ENCODE measurements at regions not wholly inside any gene's neighbourhood (a gene's known extent, or its start where the extent isn't known, plus 50 kb on each side); places are given as distances from the start of the nearest gene placed in this dataset.
"Not testable (repeated sequence)": the region's sequence is repeated elsewhere in the genome, so short reads cannot be mapped to it uniquely, and the experiment has no call there.

DNA sequence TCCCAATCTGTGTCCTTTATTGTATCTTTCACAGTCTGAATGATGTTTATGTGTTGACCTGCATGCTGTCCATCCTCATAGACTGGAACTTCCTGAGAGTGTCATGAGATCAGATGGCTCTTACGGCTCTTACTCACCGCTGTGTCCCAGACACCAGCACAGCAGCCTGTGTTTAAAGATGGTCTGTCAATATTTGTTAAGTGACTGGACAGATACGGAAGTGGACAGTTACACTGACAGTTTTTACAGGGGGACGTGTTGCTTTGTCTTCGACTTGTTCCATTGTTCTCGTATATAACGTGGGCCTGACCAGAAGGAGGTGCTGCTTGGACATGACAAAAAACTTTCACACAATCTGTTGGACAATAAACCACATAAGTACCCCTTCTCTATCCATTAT, 342.6 kb downstream of the PREX1 start:
- in situ Hi-C loops (cut with MboI; ENCODE audit: low pct_unique_long_range_greater_than_20kb in 2 of 9, low sequenced_read_pairs in 9 of 9, unreplicated experiment in 9 of 9); H3K4me3 ChIP-seq; H3K27ac ChIP-seq: not testable (repeated sequence)
- 47 to 97% (median 81%) methylated on average over 2 to 6 of the region's 7 CpGs; no CpG with 5 or more reads in 3 of the 10 experiments for WGBS, 10 experiments
- peaks cover 29 to 35% of the 10 kb centered on the region in 2 donors for H3K4me1 ChIP-seq (replicated peaks in 1 of 2)
- ATAC-seq (replicated peaks in 6 of 8): peak in 2 of 8 experiments; percentile 26 to 70

- H3K4me1 ChIP-seq (replicated peaks in 1 of 2): peaks cover 13 to 20% of the 10 kb centered on the region in 2 donors
- 14 to 86% (median 63%) methylated on average over 1 to 3 of the region's 11 CpGs; no CpG with 5 or more reads in 4 of the 10 experiments for WGBS, 10 experiments
Measured at GRCh38 chr20:48483334-48484066, 344.3 kb downstream of the PREX1 start.

DNA sequence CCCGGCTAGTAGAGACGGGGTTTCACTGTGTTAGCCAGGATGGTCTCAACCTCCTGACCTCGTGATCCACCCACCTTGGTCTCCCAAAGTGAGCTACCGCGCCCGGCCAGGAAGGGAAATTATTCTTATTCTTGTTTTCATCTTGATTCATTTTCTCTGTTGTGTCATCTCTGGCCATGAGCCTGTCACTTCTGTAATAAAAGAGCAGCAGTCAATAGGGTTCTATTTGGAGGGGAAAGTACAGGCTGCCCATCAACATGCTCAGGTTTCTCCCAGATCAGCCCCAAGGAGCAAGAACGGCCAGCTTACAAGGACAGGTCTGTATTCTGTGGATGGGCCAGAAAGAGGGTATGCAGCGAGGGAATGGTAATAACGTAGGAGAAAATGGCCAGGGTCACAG, 345.0 kb downstream of the PREX1 start:
- Histone ChIP-seq H3K27ac (no peak overlapping the region), H3K4me1 (replicated peaks in 1 of 2) (peaks cover 9 to 13% of the 10 kb centered on the region in 2 donors), H3K4me3 (no peak overlapping the region)
- ATAC-seq (replicated peaks in 6 of 8): no peak
- in situ Hi-C loops (cut with MboI; ENCODE audit: low pct_unique_long_range_greater_than_20kb in 2 of 9, low sequenced_read_pairs in 9 of 9, unreplicated experiment in 9 of 9): no loop called here
- 38 to 90% (median 87%) methylated on average over 3 to 7 of the region's 9 CpGs; no CpG with 5 or more reads in 7 of the 10 experiments for WGBS, 10 experiments

More at GRCh38 chr20:48483334-48484066, 344.3 kb downstream of the PREX1 start:
- Histone ChIP-seq H3K27ac (no peak overlapping the region), H3K4me3 (no peak overlapping the region)
- in situ Hi-C loops (cut with MboI; ENCODE audit: low pct_unique_long_range_greater_than_20kb in 2 of 9, low sequenced_read_pairs in 9 of 9, unreplicated experiment in 9 of 9): no loop called here
- no peak for ATAC-seq (replicated peaks in 6 of 8)

DNA sequence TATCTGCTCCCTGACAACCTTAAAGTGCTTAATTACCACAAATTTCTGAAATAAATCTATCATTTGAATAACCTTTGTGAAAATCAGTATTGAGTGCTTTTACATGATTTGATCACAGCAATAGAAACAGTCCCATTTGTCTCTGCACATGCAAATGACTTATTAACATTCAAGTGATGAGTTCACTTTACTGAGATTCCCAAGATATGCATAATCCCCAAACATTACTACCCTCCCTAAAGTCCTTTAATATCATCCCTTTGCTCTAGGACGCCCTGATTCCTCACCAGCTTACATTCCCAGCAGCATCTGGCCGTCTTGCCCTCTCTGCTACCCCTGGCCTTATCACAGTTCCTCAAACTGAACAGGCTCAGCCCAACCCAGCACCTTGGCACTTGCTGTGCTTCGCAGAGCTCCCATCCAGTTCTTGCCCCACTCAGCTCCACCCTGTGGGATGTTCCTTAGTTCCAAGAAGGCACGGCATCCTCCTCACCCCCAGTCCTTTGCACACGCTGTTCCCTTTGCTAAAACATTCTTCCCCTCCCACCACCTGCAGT, 347.5 kb downstream of the PREX1 start:
- in situ Hi-C loops (cut with MboI; ENCODE audit: low pct_unique_long_range_greater_than_20kb in 2 of 9, low sequenced_read_pairs in 9 of 9, unreplicated experiment in 9 of 9): no loop called here
- Histone ChIP-seq H3K4me3 (no peak overlapping the region), H3K4me1 (replicated peaks in 1 of 2) (no peaks in the 10 kb centered on the region), H3K27ac (no peak overlapping the region)
- peak in 3 of 8 experiments; percentile 66 to 89 (median 87) for ATAC-seq (replicated peaks in 6 of 8)
- 0 to 100% (median 57%) methylated on average over 1 to 5 of the region's 5 CpGs; no CpG with 5 or more reads in 1 of the 10 experiments for WGBS, 10 experiments

DNA sequence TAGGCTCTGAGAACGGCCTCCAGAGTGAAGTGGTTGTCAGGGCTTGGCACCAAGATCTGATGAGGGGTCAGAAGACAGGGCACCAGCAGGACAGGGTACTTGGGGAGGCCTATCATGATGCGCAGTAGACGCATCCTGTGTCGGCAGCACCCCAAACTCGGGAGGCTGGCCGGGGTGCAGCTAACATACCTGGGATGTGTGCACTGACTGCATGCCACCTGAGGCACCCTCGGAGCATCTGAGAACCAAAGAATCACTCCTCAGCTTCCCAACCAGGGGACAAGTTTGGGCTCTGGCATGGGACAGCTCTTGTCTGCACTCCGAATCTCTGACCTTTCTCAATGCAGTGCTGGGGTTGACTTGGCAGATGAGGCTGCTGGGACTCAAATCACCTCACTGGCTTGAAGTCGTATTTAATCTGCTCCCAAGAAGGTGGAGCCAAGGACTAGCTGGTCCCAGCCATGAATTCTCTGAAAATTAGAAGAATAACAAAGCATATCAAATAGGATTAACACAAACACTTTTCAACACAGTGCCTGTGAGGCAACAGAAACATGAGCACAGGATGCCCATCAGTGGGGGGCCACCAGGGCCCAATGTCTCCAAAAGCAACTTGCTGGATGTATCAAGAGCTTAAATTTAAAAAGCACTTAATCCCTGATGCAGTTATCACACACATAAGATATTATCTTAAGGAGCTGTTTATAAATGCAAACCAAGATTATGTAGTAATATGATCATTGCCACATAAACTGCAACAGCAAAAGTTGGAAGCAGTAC, 348.8 kb downstream of the PREX1 start:
- peak in 1 of 8 experiments; percentile 32 for ATAC-seq (replicated peaks in 6 of 8)
- 40 to 92% (median 71%) methylated on average over 1 to 4 of the region's 9 CpGs; no CpG with 5 or more reads in 4 of the 10 experiments for WGBS, 10 experiments
- Histone ChIP-seq H3K27ac (no peak overlapping the region), H3K4me3 (no peak overlapping the region), H3K4me1 (replicated peaks in 1 of 2) (no peaks in the 10 kb centered on the region)
- in situ Hi-C loops (cut with MboI; ENCODE audit: low pct_unique_long_range_greater_than_20kb in 2 of 9, low sequenced_read_pairs in 9 of 9, unreplicated experiment in 9 of 9): no loop called here

DNA sequence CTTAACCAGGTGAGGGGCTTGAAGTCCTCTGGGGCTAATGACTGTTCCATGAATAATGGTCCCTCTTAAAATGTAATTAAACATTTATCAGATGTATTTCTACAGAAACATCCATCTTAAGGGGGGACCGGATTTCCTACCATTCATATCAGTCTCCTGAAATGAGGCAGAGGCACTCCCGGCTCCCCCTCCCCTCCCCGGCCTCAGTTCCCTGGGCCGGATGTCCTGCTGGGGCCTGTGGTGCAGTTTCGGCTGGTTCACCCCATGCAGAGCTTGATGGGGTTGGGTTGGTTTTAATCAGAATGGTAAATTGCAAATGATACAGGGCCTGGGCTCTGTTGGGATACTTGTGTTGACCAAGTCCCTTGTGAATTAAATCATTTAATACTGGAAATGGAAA, 349.4 kb downstream of the PREX1 start:
- no peak overlapping the region for H3K4me3 ChIP-seq
- H3K27ac ChIP-seq: no peak overlapping the region
- no peaks in the 10 kb centered on the region for H3K4me1 ChIP-seq (replicated peaks in 1 of 2)
- 42 to 100% (median 100%) methylated on average over 1 to 2 of the region's 5 CpGs; no CpG with 5 or more reads in 5 of the 10 experiments for WGBS, 10 experiments
- ATAC-seq (replicated peaks in 6 of 8): no peak
- in situ Hi-C loops (cut with MboI; ENCODE audit: low pct_unique_long_range_greater_than_20kb in 2 of 9, low sequenced_read_pairs in 9 of 9, unreplicated experiment in 9 of 9): no loop called here

- 40 to 93% (median 75%) methylated on average over 1 to 10 of the region's 11 CpGs; no CpG with 5 or more reads in 2 of the 10 experiments for WGBS, 10 experiments
- no peak for ATAC-seq (replicated peaks in 6 of 8)
- H3K27ac ChIP-seq: no peak overlapping the region
- no peak overlapping the region for H3K4me3 ChIP-seq
- in situ Hi-C loops (cut with MboI; ENCODE audit: low pct_unique_long_range_greater_than_20kb in 2 of 9, low sequenced_read_pairs in 9 of 9, unreplicated experiment in 9 of 9): no loop called here
- H3K4me1 ChIP-seq (replicated peaks in 1 of 2): no peaks in the 10 kb centered on the region
Measured at GRCh38 chr20:48476854-48477253, 350.9 kb downstream of the PREX1 start.

DNA sequence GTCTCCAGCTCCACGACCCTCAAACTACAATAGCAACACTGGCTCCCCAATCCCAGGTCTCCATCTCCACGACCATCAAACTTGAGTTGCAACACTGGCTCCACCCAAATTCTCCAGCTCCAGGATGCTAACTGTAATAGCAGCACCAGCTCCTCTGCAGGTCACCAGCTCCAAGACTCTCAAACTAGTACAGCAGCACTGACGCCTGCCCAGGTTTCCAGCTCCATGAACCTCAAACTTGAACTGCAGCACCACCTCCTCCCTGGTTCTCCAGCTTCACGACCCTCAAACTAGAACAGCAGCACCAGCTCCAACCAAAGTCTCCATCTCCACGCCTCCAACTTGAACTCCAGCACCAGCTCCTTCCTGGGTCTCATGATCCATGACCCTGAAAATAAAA, 353.8 kb downstream of the PREX1 start:
- in situ Hi-C loops (cut with MboI; ENCODE audit: low pct_unique_long_range_greater_than_20kb in 2 of 9, low sequenced_read_pairs in 9 of 9, unreplicated experiment in 9 of 9): no loop called here
- no peaks in the 10 kb centered on the region for H3K4me1 ChIP-seq (replicated peaks in 1 of 2)
- 26 to 65% (median 40%) methylated on average over 2 to 3 of the region's 5 CpGs; no CpG with 5 or more reads in 3 of the 10 experiments for WGBS, 10 experiments

DNA sequence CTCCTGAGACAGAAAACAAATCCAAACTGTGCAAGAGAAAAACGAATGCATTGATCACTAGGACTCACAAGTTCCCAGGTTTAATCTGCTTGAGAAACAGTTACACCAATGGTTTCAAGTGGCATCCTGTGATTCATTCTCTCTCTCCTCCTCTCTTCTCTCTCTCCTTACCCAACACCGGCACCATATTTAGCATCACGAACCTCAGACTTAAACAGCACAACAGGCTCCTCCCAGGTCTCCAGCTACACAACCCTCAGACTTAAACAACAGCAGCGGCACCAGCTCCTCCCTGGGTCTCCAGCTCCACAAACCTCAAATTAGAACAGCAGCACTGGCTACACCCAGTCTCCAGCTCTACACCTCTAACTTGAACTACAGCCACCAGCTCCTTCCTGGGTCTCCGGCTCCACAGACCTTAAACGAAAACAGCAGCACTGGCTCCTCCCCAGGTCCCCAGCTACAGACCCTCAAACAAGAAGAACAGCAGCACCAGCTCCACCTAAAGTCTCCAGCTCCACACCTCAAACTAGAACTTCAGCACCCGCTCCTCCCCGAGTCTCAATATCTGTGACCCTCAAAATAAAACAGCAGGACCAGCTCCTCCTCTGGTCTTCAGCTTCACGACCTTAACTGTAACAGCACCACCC, 355.9 kb downstream of the PREX1 start:
- no peak overlapping the region for H3K27ac ChIP-seq
- WGBS, 10 experiments: 14 to 83% (median 56%) methylated on average over 1 to 8 of the region's 9 CpGs
- peak in 2 of 8 experiments; percentile 56 to 83 for ATAC-seq (replicated peaks in 6 of 8)
- no peak overlapping the region for H3K4me3 ChIP-seq
- peaks cover 0 to 4% of the 10 kb centered on the region in 2 donors for H3K4me1 ChIP-seq (replicated peaks in 1 of 2)
- in situ Hi-C loops (cut with MboI; ENCODE audit: low pct_unique_long_range_greater_than_20kb in 2 of 9, low sequenced_read_pairs in 9 of 9, unreplicated experiment in 9 of 9): no loop called here

More for the DNA sequence above, 353.8 kb downstream of the PREX1 start:
- Histone ChIP-seq H3K4me3 (no peak overlapping the region), H3K27ac (no peak overlapping the region)
- ATAC-seq (replicated peaks in 6 of 8): no peak

- Histone ChIP-seq H3K4me3 (no peak overlapping the region), H3K27ac (no peak overlapping the region), H3K4me1 (replicated peaks in 1 of 2) (peaks cover 0 to 4% of the 10 kb centered on the region in 2 donors)
- in situ Hi-C loops (cut with MboI; ENCODE audit: low pct_unique_long_range_greater_than_20kb in 2 of 9, low sequenced_read_pairs in 9 of 9, unreplicated experiment in 9 of 9): no loop called here
- ATAC-seq (replicated peaks in 6 of 8): no peak
- 29 to 92% (median 76%) methylated on average over 2 to 4 of the region's 5 CpGs; no CpG with 5 or more reads in 2 of the 10 experiments for WGBS, 10 experiments
Measured at GRCh38 chr20:48471176-48471575, 356.6 kb downstream of the PREX1 start.

DNA sequence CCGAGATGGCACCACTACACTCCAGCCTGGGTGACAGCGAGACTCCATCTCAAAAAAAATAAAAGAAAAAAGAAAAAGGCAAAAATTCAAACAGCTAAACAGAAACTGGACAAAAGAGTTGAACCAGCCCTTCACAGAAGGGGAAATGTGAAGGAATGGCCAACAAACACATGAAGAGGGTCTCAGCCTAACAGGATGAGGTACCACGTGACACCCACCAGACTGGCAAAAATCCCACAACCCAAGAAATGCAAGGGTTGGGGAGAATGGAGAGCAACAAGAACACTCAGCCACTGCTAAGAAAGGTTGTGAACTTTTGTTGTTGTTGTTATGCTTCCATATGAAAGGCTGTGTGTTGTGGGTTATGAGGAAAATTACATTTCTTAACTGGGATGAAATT, 357.7 kb downstream of the PREX1 start:
- Histone ChIP-seq H3K27ac (no peak overlapping the region), H3K4me1 (replicated peaks in 1 of 2) (peaks cover 0 to 4% of the 10 kb centered on the region in 2 donors), H3K4me3 (no peak overlapping the region)
- in situ Hi-C loops (cut with MboI; ENCODE audit: low pct_unique_long_range_greater_than_20kb in 2 of 9, low sequenced_read_pairs in 9 of 9, unreplicated experiment in 9 of 9): no loop called here
- 0 to 100% (median 68%) methylated on average over 1 to 3 of the region's 3 CpGs; no CpG with 5 or more reads in 4 of the 10 experiments for WGBS, 10 experiments
- no peak for ATAC-seq (replicated peaks in 6 of 8)

- WGBS, 10 experiments: 0 to 100% (median 80%) methylated on average over 1 to 3 of the region's 4 CpGs; no CpG with 5 or more reads in 4 of the 10 experiments
- Histone ChIP-seq H3K27ac (no peak overlapping the region), H3K4me3 (no peak overlapping the region), H3K4me1 (replicated peaks in 1 of 2) (peaks cover 4 to 9% of the 10 kb centered on the region in 2 donors)
- in situ Hi-C loops (cut with MboI; ENCODE audit: low pct_unique_long_range_greater_than_20kb in 2 of 9, low sequenced_read_pairs in 9 of 9, unreplicated experiment in 9 of 9): no loop called here
- ATAC-seq (replicated peaks in 6 of 8): no peak
Measured at GRCh38 chr20:48469026-48469425, 358.8 kb downstream of the PREX1 start.

Measured in motor neuron (in vitro differentiated cells).